MM.1S (cell line): ENCODE measurements at regions not wholly inside any gene's neighbourhood (a gene's known extent, or its start where the extent isn't known, plus 50 kb on each side); places are given as distances from the start of the nearest gene placed in this dataset.

Experiments used
- DNase-seq: peaks from one replicate; pipeline ENCODE4 v3.0.0-alpha.2; 2015
- H2AFZ ChIP-seq: fragments of 300-600 bp; sonication (generic); 2 replicates; pipeline ENCODE4 v1.6.0; 2016; ENCODE audit warnings: antibody characterized with exemption, low read length
- H3F3A ChIP-seq: fragments of 300-600 bp; sonication (generic); 2 replicates; pipeline ENCODE4 v1.6.1; 2016; ENCODE audit warnings: mild to moderate bottlenecking, antibody characterized with exemption, low read length, moderate library complexity, mixed read lengths; ENCODE audit not compliant: insufficient read depth
- H3K27ac ChIP-seq: fragments of 300-600 bp; sonication (generic); 2 replicates; pipeline ENCODE4 v1.5.1; 2016; ENCODE audit warnings: mild to moderate bottlenecking, low read length
- H3K27me3 ChIP-seq: fragments of 300-600 bp; sonication (generic); replicated peaks from 2 replicates; pipeline ENCODE4 v1.6.0; 2016; ENCODE audit warnings: low read length; ENCODE audit not compliant: insufficient read depth
- H3K36me3 ChIP-seq: fragments of 300-600 bp; sonication (generic); replicated peaks from 2 replicates; pipeline ENCODE4 v1.6.1; 2016; ENCODE audit warnings: mild to moderate bottlenecking, low read length, mixed read lengths; ENCODE audit not compliant: insufficient read depth
- H3K4me1 ChIP-seq: fragments of 300-600 bp; sonication (generic); 2 replicates; pipeline ENCODE4 v1.6.1; 2016; ENCODE audit warnings: low read length, mixed read lengths
- H3K4me2 ChIP-seq: fragments of 300-600 bp; sonication (generic); 2 replicates; pipeline ENCODE4 v1.6.0; 2016; ENCODE audit warnings: low read depth, low read length
- H3K4me3 ChIP-seq: fragments of 300-600 bp; sonication (generic); 2 replicates; pipeline ENCODE4 v1.5.1; 2016; ENCODE audit warnings: low read length, mixed read lengths
- H3K79me2 ChIP-seq: fragments of 300-600 bp; sonication (generic); 2 replicates; pipeline ENCODE4 v1.6.1; 2016; ENCODE audit warnings: mixed run types, low read length, mixed read lengths
- H3K9ac ChIP-seq: fragments of 300-600 bp; sonication (generic); 2 replicates; pipeline ENCODE4 v1.6.1; 2016; ENCODE audit warnings: low read length, mixed read lengths
- H3K9me2 ChIP-seq: fragments of 300-600 bp; sonication (generic); replicated peaks from 2 replicates; pipeline ENCODE4 v1.6.1; 2016; ENCODE audit warnings: mild to moderate bottlenecking, low read length, mixed read lengths; ENCODE audit not compliant: insufficient read depth
- H3K9me3 ChIP-seq: fragments of 300-600 bp; sonication (generic); replicated peaks from 2 replicates; pipeline ENCODE4 v1.6.1; 2016; ENCODE audit warnings: mild to moderate bottlenecking, low read length, mixed read lengths; ENCODE audit not compliant: insufficient read depth
- H4K20me1 ChIP-seq: fragments of 300-600 bp; sonication (generic); 2 replicates; pipeline ENCODE4 v1.6.1; 2016; ENCODE audit warnings: mild to moderate bottlenecking, low read length, moderate library complexity, mixed read lengths; ENCODE audit not compliant: insufficient read depth
- CTCF ChIP-seq: fragments of 300-600 bp; sonication (generic); IDR thresholded peaks from 2 replicates; pipeline ENCODE4 v1.5.1; 2016; ENCODE audit warnings: antibody characterized with exemption, low read length, mixed read lengths
- EZH2 ChIP-seq: fragments of 300-600 bp; sonication (generic); optimal IDR thresholded peaks from 2 replicates; pipeline ENCODE3; 2017; ENCODE audit warnings: low read depth, mild to moderate bottlenecking, antibody characterized with exemption, low read length, mixed read lengths
- EZH2phosphoT487 ChIP-seq: fragments of 300-600 bp; sonication (generic); IDR thresholded peaks from 2 replicates; pipeline ENCODE4 v1.6.1; 2018; ENCODE audit warnings: antibody characterized with exemption, low read length

GRCh38 chr4:20505927-20506326 is 194.3 kb upstream of the PACRGL start:
- Histone ChIP-seq H4K20me1 (no peaks in the 10 kb centered on the region), H3K4me1 (no peaks in the 10 kb centered on the region), H3K9me3 (no peaks in the 10 kb centered on the region), H3K4me2 (no peak overlapping the region), H3K27ac (no peak overlapping the region), H3K79me2 (no peaks in the 10 kb centered on the region), H3K9ac (no peak overlapping the region), H3K9me2 (no peaks in the 10 kb centered on the region), H3F3A (no peaks in the 10 kb centered on the region), H3K36me3 (no peaks in the 10 kb centered on the region), H2AFZ (no peak overlapping the region), H3K27me3 (no peaks in the 10 kb centered on the region), H3K4me3 (no peak overlapping the region)
- no peak for DNase-seq
- TF ChIP-seq EZH2phosphoT487, result no peak
- no peak for TF ChIP-seq EZH2
- no peak for TF ChIP-seq CTCF

- DNase-seq, result no peak
These were observed 193.4 kb upstream of the PACRGL start for GRCh38 chr4:20506827-20507226.

GRCh38 chr4:20509315-20509714 is 190.9 kb upstream of the PACRGL start:
- Histone ChIP-seq H3K4me2 (no peak overlapping the region), H3K79me2 (no peaks in the 10 kb centered on the region), H3K27ac (no peak overlapping the region), H4K20me1 (no peaks in the 10 kb centered on the region), H3K4me3 (no peak overlapping the region), H3K9ac (no peak overlapping the region), H3K9me3 (no peaks in the 10 kb centered on the region), H3K9me2 (no peaks in the 10 kb centered on the region), H3K36me3 (no peaks in the 10 kb centered on the region), H3K4me1 (no peaks in the 10 kb centered on the region), H2AFZ (no peak overlapping the region), H3K27me3 (no peaks in the 10 kb centered on the region), H3F3A (no peaks in the 10 kb centered on the region)
- TF ChIP-seq CTCF (no peak), EZH2phosphoT487 (no peak), EZH2 (no peak)
- DNase-seq, result no peak

More at GRCh38 chr4:20506827-20507226, 193.4 kb upstream of the PACRGL start:
- H2AFZ ChIP-seq, result no peak overlapping the region
- H3K4me3 ChIP-seq, result no peak overlapping the region
- TF ChIP-seq EZH2phosphoT487 (no peak), EZH2 (no peak), CTCF (no peak)
- H3K4me1 ChIP-seq, result no peaks in the 10 kb centered on the region
- no peaks in the 10 kb centered on the region for H3K9me3 ChIP-seq
- no peaks in the 10 kb centered on the region for H3K9me2 ChIP-seq
- H3K9ac ChIP-seq, result no peak overlapping the region
- no peaks in the 10 kb centered on the region for H3K36me3 ChIP-seq
- no peaks in the 10 kb centered on the region for H3F3A ChIP-seq
- no peak overlapping the region for H3K27ac ChIP-seq
- no peaks in the 10 kb centered on the region for H3K79me2 ChIP-seq
- H4K20me1 ChIP-seq, result no peaks in the 10 kb centered on the region
- no peak overlapping the region for H3K4me2 ChIP-seq
- no peaks in the 10 kb centered on the region for H3K27me3 ChIP-seq
